Neural cell (in vitro differentiated cells): ENCODE measurements at regions not wholly inside any gene's neighbourhood (a gene's known extent, or its start where the extent isn't known, plus 50 kb on each side); places are given as distances from the start of the nearest gene placed in this dataset.

Source experiments
- CTCF ChIP-seq: fragments of 450-650 bp; IDR thresholded peaks from 2 replicates; pipeline ENCODE4 v1.5.1; 2014; ENCODE audit warnings: antibody characterized with exemption, mild to moderate bottlenecking, moderate library complexity; ENCODE audit not compliant: poor library complexity, severe bottlenecking
- EP300 ChIP-seq: fragments of 450-650 bp; conservative IDR thresholded peaks from 2 replicates; pipeline ENCODE4 v1.6.1; 2014; ENCODE audit warnings: antibody characterized with exemption, mild to moderate bottlenecking, moderate library complexity; ENCODE audit not compliant: poor library complexity, severe bottlenecking
- EZH2 ChIP-seq: fragments of 200-600, 300-800 bp; shearing (Covaris generic), sonication (generic); IDR thresholded peaks from 2 replicates; pipeline ENCODE4 v1.6.1; 2014; ENCODE audit warnings: antibody characterized with exemption, low read length, borderline replicate concordance, mild to moderate bottlenecking; ENCODE audit not compliant: insufficient read depth, poor library complexity, severe bottlenecking
- REST ChIP-seq: IDR thresholded peaks from 2 replicates; pipeline ENCODE4 v1.6.1; 2012; ENCODE audit warnings: borderline replicate concordance
- SMC3 ChIP-seq: fragments of 450-650 bp; conservative IDR thresholded peaks from 2 replicates; pipeline ENCODE4 v1.6.1; 2014; ENCODE audit warnings: antibody characterized with exemption, mild to moderate bottlenecking, moderate library complexity; ENCODE audit not compliant: poor library complexity

- TF ChIP-seq CTCF (no peak), EZH2 (no peak), EP300 (no peak), REST (no peak), SMC3 (no peak)
Observed at GRCh38 chr4:124905441-124905840, 192.9 kb upstream of the ANKRD50 start.
